Panc1 (cell line): ENCODE measurements at regions not wholly inside any gene's neighbourhood (a gene's known extent, or its start where the extent isn't known, plus 50 kb on each side); places are given as distances from the start of the nearest gene placed in this dataset.

Source experiments
- CTCF ChIP-seq: fragments of 450-650 bp; IDR thresholded peaks from 2 replicates; pipeline ENCODE4 v1.5.1; 2017; ENCODE audit warnings: mild to moderate bottlenecking
- POLR2AphosphoS5 ChIP-seq: IDR thresholded peaks from 2 replicates; pipeline ENCODE4 v1.6.1; 2012; ENCODE audit warnings: mild to moderate bottlenecking, low read depth, low read length, moderate library complexity

DNA sequence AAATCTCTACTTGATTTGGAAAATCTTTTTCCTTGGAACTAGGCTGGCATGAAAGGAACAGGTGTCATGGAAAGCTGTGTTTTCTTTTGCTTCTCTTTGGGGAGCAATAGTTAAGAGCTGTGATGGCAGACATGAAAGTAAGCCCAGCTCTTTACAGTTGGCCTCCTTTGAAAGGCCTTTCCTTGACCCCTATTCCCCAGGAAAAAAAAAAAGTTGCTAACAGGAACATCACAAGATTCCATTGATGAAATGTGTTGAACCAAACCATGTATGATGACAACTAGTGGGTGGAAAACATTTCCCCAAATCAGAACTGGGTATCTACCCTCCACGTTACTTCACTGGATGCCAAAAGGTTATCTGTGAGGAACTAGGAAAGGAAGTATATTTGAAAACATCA lies 190.7 kb upstream of the RPL34 start:
- TF ChIP-seq POLR2AphosphoS5 = no peak
- no peak for TF ChIP-seq CTCF
